ENCODE measurements at regions not wholly inside any gene's neighbourhood (a gene's known extent, or its start where the extent isn't known, plus 50 kb on each side); places are given as distances from the start of the nearest gene placed in this dataset.

DNA sequence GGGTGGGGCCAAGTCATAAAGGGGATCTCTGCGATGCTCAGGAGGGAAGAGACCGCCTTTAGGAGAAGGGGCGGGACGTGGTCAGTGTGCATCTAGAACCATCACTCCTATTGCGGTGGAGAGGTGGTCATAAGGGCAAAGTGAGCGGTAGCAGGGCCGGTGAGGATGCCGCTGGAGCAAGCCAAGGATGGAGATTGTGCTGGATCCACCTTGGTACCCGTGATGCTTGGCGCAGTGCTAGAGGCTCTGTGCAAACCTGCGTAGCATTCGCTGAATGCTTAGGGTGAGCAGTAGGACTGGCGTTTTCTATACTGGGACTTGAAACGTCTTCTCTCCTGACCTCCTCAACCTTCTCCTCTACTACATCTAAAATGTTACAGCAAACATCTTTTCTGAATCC lies 294.2 kb downstream of the FGF9 start:
- DNase-seq (ENCODE audit: low read depth), result no peak

GRCh38 chr13:21966014-21966413 lies 295.1 kb downstream of the FGF9 start:
- DNase-seq (ENCODE audit: low read depth), result no peak

DNA sequence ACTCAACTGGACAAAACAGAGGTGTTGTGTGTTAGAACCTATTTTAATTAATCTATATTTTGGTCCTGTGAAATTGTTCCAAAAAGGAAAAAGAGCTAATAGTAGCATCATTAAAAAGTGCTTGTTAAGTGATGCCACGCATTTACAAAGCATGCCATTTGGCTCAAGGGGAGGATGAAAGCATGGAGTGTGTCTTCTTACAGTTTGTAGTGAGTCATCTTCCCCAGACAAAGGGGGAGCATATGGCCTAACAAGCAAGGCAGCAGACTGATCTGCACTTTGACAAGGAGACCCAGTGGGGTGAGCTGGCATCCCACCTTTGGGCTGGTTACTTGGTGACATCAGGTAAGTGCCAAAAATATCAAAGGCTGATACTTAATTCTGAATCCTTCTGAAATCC lies 297.0 kb downstream of the FGF9 start:
- DNase-seq (ENCODE audit: low read depth), result no peak

DNA sequence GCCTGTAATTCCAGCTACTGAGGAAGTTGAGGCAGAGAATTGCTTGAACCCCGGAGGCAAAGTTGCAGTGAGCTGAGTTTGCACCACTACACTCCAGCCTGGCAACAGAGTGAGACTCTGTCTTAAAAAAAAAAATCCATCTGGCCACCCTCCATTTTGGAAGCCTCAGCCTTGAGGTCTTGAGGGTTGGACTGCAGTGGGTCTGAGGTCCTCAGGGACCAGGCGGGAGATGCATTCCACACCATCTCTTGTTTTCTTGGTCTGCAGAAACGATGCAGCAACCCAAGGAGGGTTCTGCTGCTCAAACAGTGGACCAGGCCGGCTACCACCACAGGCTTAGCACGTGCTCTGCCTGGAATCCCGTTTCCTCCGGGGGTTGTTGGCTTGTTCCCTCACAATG lies 299.3 kb downstream of the FGF9 start:
- no peak for DNase-seq (ENCODE audit: low read depth)

GRCh38 chr13:21970918-21971317 lies 300.0 kb downstream of the FGF9 start:
- no peak for DNase-seq (ENCODE audit: low read depth)

GRCh38 chr13:21971662-21972621 lies 301.1 kb downstream of the FGF9 start:
- DNase-seq (ENCODE audit: low read depth), result no peak

GRCh38 chr13:21973437-21974125 lies 302.7 kb downstream of the FGF9 start:
- DNase-seq (ENCODE audit: low read depth), result no peak

- DNase-seq (ENCODE audit: low read depth), result no peak
These were observed 303.9 kb downstream of the FGF9 start for GRCh38 chr13:21974741-21975140.

- no peak for DNase-seq (ENCODE audit: low read depth)
These were observed 305.3 kb downstream of the FGF9 start for GRCh38 chr13:21976159-21976558.

GRCh38 chr13:21979161-21979806 lies 308.4 kb downstream of the FGF9 start:
- DNase-seq (ENCODE audit: low read depth), result no peak

DNA sequence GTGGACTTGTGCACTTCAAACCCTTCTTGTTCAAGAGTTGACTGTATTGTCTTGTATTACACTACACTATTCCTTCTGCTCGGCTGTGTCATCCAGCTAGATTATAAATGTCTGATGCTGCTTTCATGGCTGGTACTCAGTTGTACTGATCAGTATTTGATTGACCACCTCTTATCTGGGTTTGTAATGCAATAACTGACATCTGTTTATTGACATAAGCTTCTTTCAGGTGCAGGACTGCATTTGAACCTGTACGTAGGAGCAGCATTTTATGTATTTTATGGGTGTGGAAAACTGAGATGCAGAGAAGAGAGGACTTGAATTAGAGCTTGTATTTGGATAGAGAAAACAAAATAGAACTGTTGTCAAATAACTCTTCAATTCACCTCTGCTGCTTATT lies 309.2 kb downstream of the FGF9 start:
- DNase-seq (ENCODE audit: low read depth), result no peak

DNA sequence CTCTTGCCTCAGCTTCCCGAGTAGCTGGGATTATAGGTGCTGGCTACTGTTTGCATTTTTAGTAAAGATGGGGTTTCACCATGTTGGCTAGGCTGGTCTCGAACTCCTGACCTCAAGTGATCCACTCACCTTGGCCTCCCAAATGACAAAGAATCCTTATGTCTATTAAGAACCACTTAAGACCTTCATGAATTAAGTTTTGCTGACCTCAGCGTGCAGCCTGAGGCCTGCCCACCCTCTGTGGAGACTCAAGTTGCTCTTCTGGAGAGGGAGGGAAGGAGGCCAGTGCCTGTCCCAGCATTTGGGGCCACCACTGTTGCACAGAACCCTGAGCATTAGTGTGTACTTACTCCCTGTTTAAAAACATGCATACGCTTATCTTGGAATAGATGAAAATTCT lies 313.3 kb downstream of the FGF9 start:
- DNase-seq (ENCODE audit: low read depth), result no peak

- DNase-seq (ENCODE audit: low read depth), result no peak
These were observed 315.7 kb downstream of the FGF9 start for GRCh38 chr13:21986602-21987001.

DNA sequence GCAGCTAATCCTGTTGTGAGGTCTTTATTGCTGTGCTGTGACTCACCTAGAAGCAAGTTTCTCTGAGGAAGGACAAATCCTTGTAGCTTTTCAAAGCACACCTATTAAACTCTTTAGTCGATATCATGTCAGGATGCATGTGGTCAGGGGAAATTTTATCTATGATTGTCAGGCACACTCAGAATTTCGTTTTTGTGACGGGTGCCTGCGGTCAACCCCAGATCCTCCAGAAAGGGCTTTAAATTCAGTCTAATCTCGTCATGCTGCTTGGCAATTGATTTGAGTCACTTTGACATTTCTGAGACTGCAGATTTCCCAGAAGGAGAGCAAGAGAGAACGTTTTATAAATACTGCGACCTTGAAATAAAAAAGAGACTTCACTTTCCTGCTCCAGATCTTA lies 316.9 kb downstream of the FGF9 start:
- DNase-seq (ENCODE audit: low read depth), result no peak

DNA sequence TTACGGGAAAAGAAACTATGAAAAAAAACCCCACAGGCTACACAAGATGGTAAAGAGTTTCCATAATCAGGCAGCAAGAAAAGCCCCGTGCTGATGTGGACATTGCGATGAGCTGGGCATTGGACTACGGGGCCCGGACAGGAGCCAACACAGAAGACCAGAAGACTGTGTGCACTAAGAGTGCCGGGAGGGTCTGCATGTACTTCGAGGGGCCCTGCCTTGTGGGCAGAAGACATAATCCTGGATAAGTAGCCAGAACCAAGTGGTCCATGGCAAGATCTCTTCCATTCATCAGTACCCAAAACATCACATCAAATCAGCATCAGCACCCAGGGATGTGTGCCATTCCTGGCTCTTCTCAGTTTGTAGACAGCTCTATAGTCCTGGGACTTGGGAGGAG lies 317.8 kb downstream of the FGF9 start:
- DNase-seq (ENCODE audit: low read depth), result no peak

GRCh38 chr13:21996049-21996448 lies 325.2 kb downstream of the FGF9 start:
- no peak for DNase-seq (ENCODE audit: low read depth)

DNA sequence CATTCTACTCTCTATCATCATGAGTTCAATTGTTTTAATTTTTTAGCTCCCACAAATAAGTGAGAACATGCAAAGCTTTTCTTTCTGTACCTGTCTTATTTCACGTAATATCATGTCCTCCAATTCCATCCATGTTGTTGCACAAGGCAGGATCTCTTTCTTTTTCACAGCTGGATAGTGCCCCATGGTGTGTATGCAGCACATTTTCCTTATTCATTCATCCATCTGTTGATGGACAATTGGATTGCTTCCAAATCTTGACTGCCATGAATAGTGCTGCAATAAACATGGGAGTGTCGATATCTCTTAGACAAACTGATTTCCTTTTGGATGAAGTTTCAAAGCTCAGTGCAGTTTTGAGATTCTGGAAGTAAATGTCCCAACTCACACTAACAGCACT lies 326.9 kb downstream of the FGF9 start:
- DNase-seq (ENCODE audit: low read depth), result no peak

DNA sequence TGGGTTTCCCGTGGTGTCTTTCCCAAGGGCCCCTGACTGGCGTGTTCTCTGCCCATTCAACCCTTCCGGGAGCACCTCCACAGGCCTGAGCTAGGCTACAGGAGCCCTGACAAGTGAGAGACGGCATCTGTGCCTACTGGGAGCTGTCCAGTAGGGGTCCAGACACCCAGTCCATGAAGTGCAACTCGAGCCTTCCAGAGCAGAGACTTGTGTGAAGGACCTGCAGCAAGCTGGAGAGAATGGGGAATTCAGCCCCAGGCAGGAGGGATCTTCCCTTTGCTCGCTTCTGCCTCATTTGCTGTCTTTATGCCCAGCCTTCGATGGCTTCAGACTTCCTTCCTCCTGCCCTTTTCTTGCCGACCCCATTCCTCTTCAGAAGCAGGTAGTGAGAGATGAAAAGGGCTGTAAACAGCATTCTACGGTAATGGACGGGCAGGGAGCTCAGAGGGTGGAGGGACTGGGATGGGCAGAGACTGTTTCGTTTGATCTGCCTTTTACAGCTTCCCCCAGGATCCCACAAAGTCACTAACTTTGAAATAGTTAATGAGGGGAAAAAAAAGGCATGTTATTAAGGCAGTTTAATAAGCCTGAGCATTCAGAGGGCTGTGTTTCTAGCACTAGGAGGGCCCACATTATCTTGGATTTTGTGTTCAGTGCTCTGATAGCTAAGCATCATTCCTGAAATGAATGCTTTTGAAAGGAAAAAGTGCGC lies 327.6 kb downstream of the FGF9 start:
- no peak for DNase-seq (ENCODE audit: low read depth)

GRCh38 chr13:21999666-22000065 lies 328.8 kb downstream of the FGF9 start:
- no peak for DNase-seq (ENCODE audit: low read depth)

GRCh38 chr13:22000191-22000590 lies 329.3 kb downstream of the FGF9 start:
- DNase-seq (ENCODE audit: low read depth), result no peak

GRCh38 chr13:22001336-22001735 lies 330.5 kb downstream of the FGF9 start:
- no peak for DNase-seq (ENCODE audit: low read depth)

DNA sequence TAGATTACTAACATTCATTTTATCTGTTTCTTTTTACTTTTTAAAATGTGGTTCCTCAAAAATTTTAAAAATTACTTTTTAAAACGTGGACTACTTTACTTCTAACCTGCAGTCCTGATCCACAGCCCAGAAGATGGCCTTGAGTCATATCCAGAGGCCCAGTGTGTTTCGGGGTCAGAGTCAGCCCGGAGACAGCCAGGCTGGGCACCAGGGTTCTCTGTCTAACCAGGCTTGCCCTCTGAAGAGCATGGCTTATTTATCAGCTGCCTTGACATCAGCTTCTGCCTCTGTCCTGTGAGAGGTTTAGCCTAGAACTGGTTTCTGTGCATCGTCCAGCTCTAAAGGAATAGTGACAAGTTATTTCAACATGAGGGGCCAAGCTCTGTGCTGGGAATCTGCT lies 332.0 kb downstream of the FGF9 start:
- DNase-seq (ENCODE audit: low read depth), result no peak
